ENCODE measurements at regions not wholly inside any gene's neighbourhood (a gene's known extent, or its start where the extent isn't known, plus 50 kb on each side); places are given as distances from the start of the nearest gene placed in this dataset.

GRCh38 chr11:127270851-127271250, 270.3 kb upstream of the KIRREL3 start:
- Histone ChIP-seq H3K27ac (ENCODE audit: low read depth, low read length) (no peak overlapping the region), H3K9me3 (ENCODE audit: control insufficient read depth, insufficient read depth, low read length) (no peaks in the 10 kb centered on the region), H3K4me1 (ENCODE audit: control insufficient read depth, low read length) (no peaks in the 10 kb centered on the region), H3K27me3 (ENCODE audit: control insufficient read depth, low read length) (no peaks in the 10 kb centered on the region), H3K9me2 (replicated peaks; ENCODE audit: control insufficient read depth, low read length) (no peaks in the 10 kb centered on the region), H3K4me3 (ENCODE audit: low read length) (no peak overlapping the region), H3K4me2 (ENCODE audit: low read length) (no peak overlapping the region), H3K79me2 (ENCODE audit: control insufficient read depth, low read length) (no peaks in the 10 kb centered on the region), H4K20me1 (ENCODE audit: control insufficient read depth, insufficient read depth, low read depth, low read length) (no peaks in the 10 kb centered on the region), H3K36me3 (ENCODE audit: control insufficient read depth, low read length) (no peaks in the 10 kb centered on the region), H3F3A (ENCODE audit: control insufficient read depth, insufficient read depth) (no peaks in the 10 kb centered on the region)
- TF ChIP-seq, protein P1, sequence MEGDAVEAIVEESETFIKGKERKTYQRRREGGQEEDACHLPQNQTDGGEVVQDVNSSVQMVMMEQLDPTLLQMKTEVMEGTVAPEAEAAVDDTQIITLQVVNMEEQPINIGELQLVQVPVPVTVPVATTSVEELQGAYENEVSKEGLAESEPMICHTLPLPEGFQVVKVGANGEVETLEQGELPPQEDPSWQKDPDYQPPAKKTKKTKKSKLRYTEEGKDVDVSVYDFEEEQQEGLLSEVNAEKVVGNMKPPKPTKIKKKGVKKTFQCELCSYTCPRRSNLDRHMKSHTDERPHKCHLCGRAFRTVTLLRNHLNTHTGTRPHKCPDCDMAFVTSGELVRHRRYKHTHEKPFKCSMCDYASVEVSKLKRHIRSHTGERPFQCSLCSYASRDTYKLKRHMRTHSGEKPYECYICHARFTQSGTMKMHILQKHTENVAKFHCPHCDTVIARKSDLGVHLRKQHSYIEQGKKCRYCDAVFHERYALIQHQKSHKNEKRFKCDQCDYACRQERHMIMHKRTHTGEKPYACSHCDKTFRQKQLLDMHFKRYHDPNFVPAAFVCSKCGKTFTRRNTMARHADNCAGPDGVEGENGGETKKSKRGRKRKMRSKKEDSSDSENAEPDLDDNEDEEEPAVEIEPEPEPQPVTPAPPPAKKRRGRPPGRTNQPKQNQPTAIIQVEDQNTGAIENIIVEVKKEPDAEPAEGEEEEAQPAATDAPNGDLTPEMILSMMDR (IDR thresholded peaks at IDR 0.05; ENCODE audit: low read depth, low read length, poor library complexity, severe bottlenecking): no peak
- no peak for TF ChIP-seq EZH2phosphoT487 (IDR thresholded peaks at IDR 0.05; ENCODE audit: borderline replicate concordance, low read length)

- Histone ChIP-seq H3K27ac (ENCODE audit: low read depth, low read length) (no peak overlapping the region), H3K79me2 (ENCODE audit: control insufficient read depth, low read length) (no peaks in the 10 kb centered on the region), H3K27me3 (ENCODE audit: control insufficient read depth, low read length) (no peaks in the 10 kb centered on the region), H3K36me3 (ENCODE audit: control insufficient read depth, low read length) (no peaks in the 10 kb centered on the region), H3K4me2 (ENCODE audit: low read length) (no peak overlapping the region), H3K4me1 (ENCODE audit: control insufficient read depth, low read length) (no peaks in the 10 kb centered on the region), H4K20me1 (ENCODE audit: control insufficient read depth, insufficient read depth, low read depth, low read length) (no peaks in the 10 kb centered on the region), H3K9me2 (replicated peaks; ENCODE audit: control insufficient read depth, low read length) (no peaks in the 10 kb centered on the region), H3F3A (ENCODE audit: control insufficient read depth, insufficient read depth) (no peaks in the 10 kb centered on the region), H3K4me3 (ENCODE audit: low read length) (no peak overlapping the region), H3K9me3 (ENCODE audit: control insufficient read depth, insufficient read depth, low read length) (no peaks in the 10 kb centered on the region)
- no peak for TF ChIP-seq EZH2phosphoT487 (IDR thresholded peaks at IDR 0.05; ENCODE audit: borderline replicate concordance, low read length)
- TF ChIP-seq, protein P1 (IDR thresholded peaks at IDR 0.05; ENCODE audit: low read depth, low read length, poor library complexity, severe bottlenecking): no peak
These were observed 269.3 kb upstream of the KIRREL3 start for GRCh38 chr11:127269911-127270310.

DNA sequence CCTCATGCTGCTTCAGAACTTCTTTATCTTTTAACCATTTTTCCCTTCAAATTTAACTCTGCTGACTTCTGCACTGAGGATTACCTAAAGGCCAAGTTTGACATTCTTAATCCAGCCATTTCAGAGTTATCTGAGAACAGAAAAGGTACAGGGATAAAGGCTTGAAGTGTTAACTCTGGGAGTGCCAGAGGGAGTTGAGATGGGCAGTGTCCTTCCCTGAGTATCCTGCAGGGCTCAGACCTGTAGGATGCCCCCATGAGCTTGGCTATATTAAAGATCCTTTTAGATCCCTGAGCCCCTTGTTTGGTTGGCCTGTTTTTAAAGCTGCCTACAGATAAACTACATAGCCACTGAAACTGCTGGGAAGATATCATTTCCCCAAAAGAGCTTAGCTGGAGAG, 268.4 kb upstream of the KIRREL3 start:
- TF ChIP-seq, protein P1 (IDR thresholded peaks at IDR 0.05; ENCODE audit: low read depth, low read length, poor library complexity, severe bottlenecking): no peak
- TF ChIP-seq EZH2phosphoT487 (IDR thresholded peaks at IDR 0.05; ENCODE audit: borderline replicate concordance, low read length): no peak
- Histone ChIP-seq H3K36me3 (ENCODE audit: control insufficient read depth, low read length) (no peaks in the 10 kb centered on the region), H3K9me2 (replicated peaks; ENCODE audit: control insufficient read depth, low read length) (no peaks in the 10 kb centered on the region), H3K27ac (ENCODE audit: low read depth, low read length) (no peak overlapping the region), H3F3A (ENCODE audit: control insufficient read depth, insufficient read depth) (no peaks in the 10 kb centered on the region), H4K20me1 (ENCODE audit: control insufficient read depth, insufficient read depth, low read depth, low read length) (no peaks in the 10 kb centered on the region), H3K4me3 (ENCODE audit: low read length) (no peak overlapping the region), H3K4me1 (ENCODE audit: control insufficient read depth, low read length) (no peaks in the 10 kb centered on the region), H3K9me3 (ENCODE audit: control insufficient read depth, insufficient read depth, low read length) (no peaks in the 10 kb centered on the region), H3K79me2 (ENCODE audit: control insufficient read depth, low read length) (no peaks in the 10 kb centered on the region), H3K4me2 (ENCODE audit: low read length) (no peak overlapping the region), H3K27me3 (ENCODE audit: control insufficient read depth, low read length) (no peaks in the 10 kb centered on the region)

DNA sequence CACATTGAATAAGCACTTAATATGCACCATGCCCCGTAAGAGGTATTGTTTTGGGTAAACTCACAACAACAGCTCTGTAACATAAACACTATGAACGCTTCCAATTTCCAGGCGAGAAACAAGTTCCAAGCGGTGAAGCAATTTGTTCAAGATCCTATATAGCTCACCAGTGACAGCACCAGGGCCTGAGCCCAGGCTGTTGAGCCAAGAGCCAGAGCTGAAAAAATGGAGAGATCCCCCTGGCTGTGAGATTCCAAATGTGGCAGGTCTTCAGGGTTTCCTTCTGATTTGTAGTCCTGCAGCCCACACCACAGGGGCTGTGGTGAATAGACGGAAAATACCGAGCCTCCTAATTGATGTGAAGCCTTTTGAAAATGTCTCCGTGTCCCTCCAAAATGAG, 268.0 kb upstream of the KIRREL3 start:
- no peak for TF ChIP-seq EZH2phosphoT487 (IDR thresholded peaks at IDR 0.05; ENCODE audit: borderline replicate concordance, low read length)
- TF ChIP-seq, protein P1 (IDR thresholded peaks at IDR 0.05; ENCODE audit: low read depth, low read length, poor library complexity, severe bottlenecking): no peak
- Histone ChIP-seq H3K36me3 (ENCODE audit: control insufficient read depth, low read length) (no peaks in the 10 kb centered on the region), H3K9me3 (ENCODE audit: control insufficient read depth, insufficient read depth, low read length) (no peaks in the 10 kb centered on the region), H3K4me3 (ENCODE audit: low read length) (no peak overlapping the region), H3K4me1 (ENCODE audit: control insufficient read depth, low read length) (no peaks in the 10 kb centered on the region), H3F3A (ENCODE audit: control insufficient read depth, insufficient read depth) (no peaks in the 10 kb centered on the region), H3K27me3 (ENCODE audit: control insufficient read depth, low read length) (no peaks in the 10 kb centered on the region), H4K20me1 (ENCODE audit: control insufficient read depth, insufficient read depth, low read depth, low read length) (no peaks in the 10 kb centered on the region), H3K4me2 (ENCODE audit: low read length) (no peak overlapping the region), H3K27ac (ENCODE audit: low read depth, low read length) (no peak overlapping the region), H3K9me2 (replicated peaks; ENCODE audit: control insufficient read depth, low read length) (no peaks in the 10 kb centered on the region), H3K79me2 (ENCODE audit: control insufficient read depth, low read length) (no peaks in the 10 kb centered on the region)

Measured in DOHH2 (cell line).